Sigmoid colon (tissue), 4 donors: ENCODE measurements at regions not wholly inside any gene's neighbourhood (a gene's known extent, or its start where the extent isn't known, plus 50 kb on each side); places are given as distances from the start of the nearest gene placed in this dataset.

ENCODE experiments used
- EP300 ChIP-seq, 4 donors: sonication (generic); formaldehyde crosslinking; IDR thresholded peaks; one replicate each; pipeline ENCODE4 v1.6.1; 2017; ENCODE audit warnings: antibody characterized with exemption in 4 of 4
- POLR2A ChIP-seq, 2 donors: fragments of 450-650 bp; IDR thresholded peaks; one replicate each; pipeline ENCODE4 v1.6.1; 2016; ENCODE audit warnings: antibody characterized with exemption in 2 of 2, mild to moderate bottlenecking in 2 of 2, moderate library complexity in 2 of 2
- POLR2AphosphoS5 ChIP-seq, 4 donors: sonication (generic); formaldehyde crosslinking; IDR thresholded peaks; one replicate each; pipeline ENCODE4 v1.6.1; 2017; ENCODE audit warnings: antibody characterized with exemption in 4 of 4
- TF ChIP-seq, protein P1 (sequence below), 4 experiments: fragments of 450-650 bp in 3 of 4; fragments of 200-600 bp in 1 of 4; IDR thresholded peaks; one replicate each; pipeline ENCODE4 v1.5.1; 2016 to 2019; ENCODE audit warnings: antibody characterized with exemption in 4 of 4, mild to moderate bottlenecking in 3 of 4, moderate library complexity in 2 of 4

DNA sequence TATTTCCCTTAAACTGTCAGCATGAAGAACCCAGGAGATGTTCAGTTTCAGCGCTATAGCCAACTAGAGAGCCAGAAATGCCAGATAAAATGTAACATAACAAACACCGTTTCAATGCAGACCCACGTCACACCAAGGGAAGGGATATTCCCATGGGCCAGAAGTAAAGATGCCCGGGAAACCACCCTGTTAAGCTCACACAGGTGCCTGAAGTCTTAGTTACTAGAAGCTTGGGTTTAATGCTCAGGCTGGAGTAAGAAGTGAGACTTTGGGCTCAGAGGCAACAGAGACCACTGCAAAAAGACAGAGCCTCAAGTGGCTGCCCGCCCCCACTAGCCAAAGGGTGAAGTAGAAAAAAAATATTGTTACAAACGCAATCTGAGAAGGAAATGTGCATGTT is 52.3 kb downstream of the SYNE3 start:
- TF ChIP-seq, protein P1, sequence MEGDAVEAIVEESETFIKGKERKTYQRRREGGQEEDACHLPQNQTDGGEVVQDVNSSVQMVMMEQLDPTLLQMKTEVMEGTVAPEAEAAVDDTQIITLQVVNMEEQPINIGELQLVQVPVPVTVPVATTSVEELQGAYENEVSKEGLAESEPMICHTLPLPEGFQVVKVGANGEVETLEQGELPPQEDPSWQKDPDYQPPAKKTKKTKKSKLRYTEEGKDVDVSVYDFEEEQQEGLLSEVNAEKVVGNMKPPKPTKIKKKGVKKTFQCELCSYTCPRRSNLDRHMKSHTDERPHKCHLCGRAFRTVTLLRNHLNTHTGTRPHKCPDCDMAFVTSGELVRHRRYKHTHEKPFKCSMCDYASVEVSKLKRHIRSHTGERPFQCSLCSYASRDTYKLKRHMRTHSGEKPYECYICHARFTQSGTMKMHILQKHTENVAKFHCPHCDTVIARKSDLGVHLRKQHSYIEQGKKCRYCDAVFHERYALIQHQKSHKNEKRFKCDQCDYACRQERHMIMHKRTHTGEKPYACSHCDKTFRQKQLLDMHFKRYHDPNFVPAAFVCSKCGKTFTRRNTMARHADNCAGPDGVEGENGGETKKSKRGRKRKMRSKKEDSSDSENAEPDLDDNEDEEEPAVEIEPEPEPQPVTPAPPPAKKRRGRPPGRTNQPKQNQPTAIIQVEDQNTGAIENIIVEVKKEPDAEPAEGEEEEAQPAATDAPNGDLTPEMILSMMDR (IDR thresholded peaks at IDR 0.05), result no peak
- TF ChIP-seq POLR2A (IDR thresholded peaks at IDR 0.05), result no peak
- TF ChIP-seq POLR2AphosphoS5 (IDR thresholded peaks at IDR 0.05), result no peak
- no peak for TF ChIP-seq EP300 (IDR thresholded peaks at IDR 0.05)
